ENCODE measurements at regions not wholly inside any gene's neighbourhood (a gene's known extent, or its start where the extent isn't known, plus 50 kb on each side); places are given as distances from the start of the nearest gene placed in this dataset.

GRCh38 chr10:36669615-36670352, 455.6 kb upstream of the ANKRD30A start:
- H3K4me3 ChIP-seq (ENCODE audit: low read depth, low read length), result no peak overlapping the region
- DNase-seq (ENCODE audit: low read depth), result no peak

GRCh38 chr10:36666451-36666850, 458.9 kb upstream of the ANKRD30A start:
- H3K4me3 ChIP-seq (ENCODE audit: low read depth, low read length), result no peak overlapping the region
- DNase-seq (ENCODE audit: low read depth), result no peak

GRCh38 chr10:36662571-36662970, 462.8 kb upstream of the ANKRD30A start:
- H3K4me3 ChIP-seq (ENCODE audit: low read depth, low read length), result no peak overlapping the region
- DNase-seq (ENCODE audit: low read depth), result no peak

- no peak for DNase-seq (ENCODE audit: low read depth)
These were observed 475.1 kb upstream of the ANKRD30A start for GRCh38 chr10:36650274-36650673.

GRCh38 chr10:36647540-36647939, 477.9 kb upstream of the ANKRD30A start:
- no peak for DNase-seq (ENCODE audit: low read depth)
- H3K4me3 ChIP-seq (ENCODE audit: low read depth, low read length), result no peak overlapping the region

More at GRCh38 chr10:36650274-36650673, 475.1 kb upstream of the ANKRD30A start:
- no peak overlapping the region for H3K4me3 ChIP-seq (ENCODE audit: low read depth, low read length)

GRCh38 chr10:36640626-36641025, 484.8 kb upstream of the ANKRD30A start:
- no peak overlapping the region for H3K4me3 ChIP-seq (ENCODE audit: low read depth, low read length)
- no peak for DNase-seq (ENCODE audit: low read depth)

- DNase-seq (ENCODE audit: low read depth), result no peak
- H3K4me3 ChIP-seq (ENCODE audit: low read depth, low read length), result no peak overlapping the region
These were observed 486.8 kb upstream of the ANKRD30A start for GRCh38 chr10:36638462-36639155.

- no peak overlapping the region for H3K4me3 ChIP-seq (ENCODE audit: low read depth, low read length)
- no peak for DNase-seq (ENCODE audit: low read depth)
These were observed 488.5 kb upstream of the ANKRD30A start for GRCh38 chr10:36636879-36637278.

GRCh38 chr10:36636285-36636839, 489.0 kb upstream of the ANKRD30A start:
- no peak for DNase-seq (ENCODE audit: low read depth)
- H3K4me3 ChIP-seq (ENCODE audit: low read depth, low read length), result no peak overlapping the region

- peak; percentile 19 for DNase-seq (ENCODE audit: low read depth)
These were observed 490.5 kb upstream of the ANKRD30A start for GRCh38 chr10:36634916-36635315.

GRCh38 chr10:36630267-36630666, 495.1 kb upstream of the ANKRD30A start:
- no peak for DNase-seq (ENCODE audit: low read depth)
- no peak overlapping the region for H3K4me3 ChIP-seq (ENCODE audit: low read depth, low read length)

More at GRCh38 chr10:36634916-36635315, 490.5 kb upstream of the ANKRD30A start:
- no peak overlapping the region for H3K4me3 ChIP-seq (ENCODE audit: low read depth, low read length)

- no peak for DNase-seq (ENCODE audit: low read depth)
- no peak overlapping the region for H3K4me3 ChIP-seq (ENCODE audit: low read depth, low read length)
These were observed 495.9 kb upstream of the ANKRD30A start for GRCh38 chr10:36629476-36629875.

- no peak for DNase-seq (ENCODE audit: low read depth)
- H3K4me3 ChIP-seq (ENCODE audit: low read depth, low read length), result no peak overlapping the region
These were observed 500.8 kb upstream of the ANKRD30A start for GRCh38 chr10:36624551-36625100.

GRCh38 chr10:36621346-36621745, 504.1 kb upstream of the ANKRD30A start:
- DNase-seq (ENCODE audit: low read depth), result no peak
- H3K4me3 ChIP-seq (ENCODE audit: low read depth, low read length), result no peak overlapping the region

GRCh38 chr10:36612436-36612835, 513.0 kb upstream of the ANKRD30A start:
- DNase-seq (ENCODE audit: low read depth), result no peak
- no peak overlapping the region for H3K4me3 ChIP-seq (ENCODE audit: low read depth, low read length)

GRCh38 chr10:36608866-36609265, 516.5 kb upstream of the ANKRD30A start:
- H3K4me3 ChIP-seq (ENCODE audit: low read depth, low read length), result no peak overlapping the region
- no peak for DNase-seq (ENCODE audit: low read depth)

- DNase-seq (ENCODE audit: low read depth), result peak; percentile 31
- no peak overlapping the region for H3K4me3 ChIP-seq (ENCODE audit: low read depth, low read length)
These were observed 517.1 kb upstream of the ANKRD30A start for GRCh38 chr10:36608251-36608650.

GRCh38 chr10:36606234-36606839, 519.1 kb upstream of the ANKRD30A start:
- no peak for DNase-seq (ENCODE audit: low read depth)
- no peak overlapping the region for H3K4me3 ChIP-seq (ENCODE audit: low read depth, low read length)

- no peak for DNase-seq (ENCODE audit: low read depth)
- H3K4me3 ChIP-seq (ENCODE audit: low read depth, low read length), result no peak overlapping the region
These were observed 521.1 kb upstream of the ANKRD30A start for GRCh38 chr10:36604316-36604715.

GRCh38 chr10:36603688-36604087, 521.7 kb upstream of the ANKRD30A start:
- DNase-seq (ENCODE audit: low read depth), result no peak
- no peak overlapping the region for H3K4me3 ChIP-seq (ENCODE audit: low read depth, low read length)

Data from skeletal muscle cell (primary cell).